HL-60 (cell line): ENCODE measurements at regions not wholly inside any gene's neighbourhood (a gene's known extent, or its start where the extent isn't known, plus 50 kb on each side); places are given as distances from the start of the nearest gene placed in this dataset.

Experiments used
- DNase-seq, 2 experiments: peaks; one replicate each; pipeline ENCODE4 v3.0.0-alpha.2; 2010 to 2020; ENCODE audit warnings: low read depth in 1 of 2, low spot score in 1 of 2
- H3K27ac ChIP-seq: fragments of 250-450 bp; sonication (Bioruptor Pico); replicated peaks from 2 replicates; pipeline ENCODE4 v1.5.1; 2020; ENCODE audit warnings: mild to moderate bottlenecking, moderate library complexity
- H3K27me3 ChIP-seq: fragments of 250-450 bp; sonication (Bioruptor Pico); 2 replicates; pipeline ENCODE4 v1.5.1; 2021; ENCODE audit warnings: mild to moderate bottlenecking, moderate library complexity; ENCODE audit not compliant: insufficient read depth, poor library complexity, severe bottlenecking
- H3K4me3 ChIP-seq: replicated peaks from 2 replicates; pipeline ENCODE4 v1.5.1; 2011; ENCODE audit warnings: mild to moderate bottlenecking, control low read depth, low read length; ENCODE audit not compliant: insufficient read depth
- GABPA ChIP-seq: IDR thresholded peaks from 2 replicates; pipeline ENCODE4 v1.6.1; 2012; ENCODE audit warnings: low read depth
- POLR2AphosphoS5 ChIP-seq: IDR thresholded peaks from 2 replicates; pipeline ENCODE4 v1.6.1; 2012; ENCODE audit warnings: low read depth
- SPI1 ChIP-seq: IDR thresholded peaks from 2 replicates; pipeline ENCODE4 v1.6.1; 2012; ENCODE audit warnings: low read depth, mild to moderate bottlenecking, borderline replicate concordance
- TF ChIP-seq, protein P1 (sequence below): IDR thresholded peaks from 2 replicates; pipeline ENCODE4 v1.6.1; 2012; ENCODE audit warnings: low read depth; ENCODE audit not compliant: insufficient replicate concordance
- TF ChIP-seq, protein P2 (sequence below): IDR thresholded peaks from one replicate; pipeline ENCODE4 v1.5.1; 2011; ENCODE audit warnings: low read length, control low read depth, inconsistent platforms; ENCODE audit not compliant: insufficient read depth

DNA sequence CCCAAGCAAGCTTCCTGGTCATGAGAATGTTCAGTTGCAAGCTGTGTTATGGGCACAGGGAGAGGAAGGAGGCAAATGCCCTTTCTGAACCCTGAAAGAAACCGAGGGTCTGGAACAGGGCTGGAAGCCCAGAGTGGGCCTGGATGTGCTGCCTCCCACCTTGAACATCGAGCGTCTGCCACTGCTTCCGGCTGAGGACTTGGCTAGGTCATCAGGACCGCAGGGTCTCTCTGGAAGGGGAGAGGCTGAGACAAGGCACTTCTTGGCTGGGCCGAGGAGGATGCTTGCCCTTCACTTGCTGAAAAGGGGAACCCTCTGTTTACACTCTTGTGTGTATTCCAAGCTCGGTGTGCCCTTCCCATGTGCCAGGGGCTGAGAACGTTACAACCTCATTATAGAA lies 168.0 kb upstream of the C1orf174 start:
- Histone ChIP-seq H3K27me3 (no peaks in the 10 kb centered on the region), H3K4me3 (no peak overlapping the region), H3K27ac (no peak overlapping the region)
- no peak for DNase-seq
- TF ChIP-seq, protein P1, sequence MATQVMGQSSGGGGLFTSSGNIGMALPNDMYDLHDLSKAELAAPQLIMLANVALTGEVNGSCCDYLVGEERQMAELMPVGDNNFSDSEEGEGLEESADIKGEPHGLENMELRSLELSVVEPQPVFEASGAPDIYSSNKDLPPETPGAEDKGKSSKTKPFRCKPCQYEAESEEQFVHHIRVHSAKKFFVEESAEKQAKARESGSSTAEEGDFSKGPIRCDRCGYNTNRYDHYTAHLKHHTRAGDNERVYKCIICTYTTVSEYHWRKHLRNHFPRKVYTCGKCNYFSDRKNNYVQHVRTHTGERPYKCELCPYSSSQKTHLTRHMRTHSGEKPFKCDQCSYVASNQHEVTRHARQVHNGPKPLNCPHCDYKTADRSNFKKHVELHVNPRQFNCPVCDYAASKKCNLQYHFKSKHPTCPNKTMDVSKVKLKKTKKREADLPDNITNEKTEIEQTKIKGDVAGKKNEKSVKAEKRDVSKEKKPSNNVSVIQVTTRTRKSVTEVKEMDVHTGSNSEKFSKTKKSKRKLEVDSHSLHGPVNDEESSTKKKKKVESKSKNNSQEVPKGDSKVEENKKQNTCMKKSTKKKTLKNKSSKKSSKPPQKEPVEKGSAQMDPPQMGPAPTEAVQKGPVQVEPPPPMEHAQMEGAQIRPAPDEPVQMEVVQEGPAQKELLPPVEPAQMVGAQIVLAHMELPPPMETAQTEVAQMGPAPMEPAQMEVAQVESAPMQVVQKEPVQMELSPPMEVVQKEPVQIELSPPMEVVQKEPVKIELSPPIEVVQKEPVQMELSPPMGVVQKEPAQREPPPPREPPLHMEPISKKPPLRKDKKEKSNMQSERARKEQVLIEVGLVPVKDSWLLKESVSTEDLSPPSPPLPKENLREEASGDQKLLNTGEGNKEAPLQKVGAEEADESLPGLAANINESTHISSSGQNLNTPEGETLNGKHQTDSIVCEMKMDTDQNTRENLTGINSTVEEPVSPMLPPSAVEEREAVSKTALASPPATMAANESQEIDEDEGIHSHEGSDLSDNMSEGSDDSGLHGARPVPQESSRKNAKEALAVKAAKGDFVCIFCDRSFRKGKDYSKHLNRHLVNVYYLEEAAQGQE = no peak
- TF ChIP-seq GABPA = no peak

DNA sequence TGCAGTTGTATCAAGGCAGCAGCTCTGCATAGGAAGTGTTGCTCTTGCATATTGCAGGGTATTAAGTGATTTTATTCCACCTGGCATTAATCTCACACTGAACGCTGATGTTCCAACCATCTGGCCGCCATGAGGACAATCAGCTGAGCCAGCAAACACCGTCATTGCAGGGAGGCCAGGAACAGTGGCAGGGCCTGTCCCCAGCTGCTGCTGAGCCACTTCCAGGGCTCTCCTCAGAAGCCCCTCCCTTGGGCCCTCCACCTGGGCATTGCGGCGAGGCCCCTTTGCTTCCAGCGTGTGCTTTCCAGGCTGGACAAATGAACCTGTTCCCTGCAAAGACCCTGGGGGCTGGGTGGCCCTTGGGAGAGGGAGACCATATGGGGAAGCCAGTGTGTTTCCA lies 171.6 kb upstream of the C1orf174 start:
- no peak for DNase-seq
- H3K4me3 ChIP-seq = no peak overlapping the region
- no peaks in the 10 kb centered on the region for H3K27me3 ChIP-seq
- H3K27ac ChIP-seq = no peak overlapping the region
- TF ChIP-seq SPI1 (no peak), GABPA (no peak), POLR2AphosphoS5 (no peak)
- TF ChIP-seq, protein P1 = no peak
- TF ChIP-seq, protein P2, sequence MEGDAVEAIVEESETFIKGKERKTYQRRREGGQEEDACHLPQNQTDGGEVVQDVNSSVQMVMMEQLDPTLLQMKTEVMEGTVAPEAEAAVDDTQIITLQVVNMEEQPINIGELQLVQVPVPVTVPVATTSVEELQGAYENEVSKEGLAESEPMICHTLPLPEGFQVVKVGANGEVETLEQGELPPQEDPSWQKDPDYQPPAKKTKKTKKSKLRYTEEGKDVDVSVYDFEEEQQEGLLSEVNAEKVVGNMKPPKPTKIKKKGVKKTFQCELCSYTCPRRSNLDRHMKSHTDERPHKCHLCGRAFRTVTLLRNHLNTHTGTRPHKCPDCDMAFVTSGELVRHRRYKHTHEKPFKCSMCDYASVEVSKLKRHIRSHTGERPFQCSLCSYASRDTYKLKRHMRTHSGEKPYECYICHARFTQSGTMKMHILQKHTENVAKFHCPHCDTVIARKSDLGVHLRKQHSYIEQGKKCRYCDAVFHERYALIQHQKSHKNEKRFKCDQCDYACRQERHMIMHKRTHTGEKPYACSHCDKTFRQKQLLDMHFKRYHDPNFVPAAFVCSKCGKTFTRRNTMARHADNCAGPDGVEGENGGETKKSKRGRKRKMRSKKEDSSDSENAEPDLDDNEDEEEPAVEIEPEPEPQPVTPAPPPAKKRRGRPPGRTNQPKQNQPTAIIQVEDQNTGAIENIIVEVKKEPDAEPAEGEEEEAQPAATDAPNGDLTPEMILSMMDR = no peak

DNA sequence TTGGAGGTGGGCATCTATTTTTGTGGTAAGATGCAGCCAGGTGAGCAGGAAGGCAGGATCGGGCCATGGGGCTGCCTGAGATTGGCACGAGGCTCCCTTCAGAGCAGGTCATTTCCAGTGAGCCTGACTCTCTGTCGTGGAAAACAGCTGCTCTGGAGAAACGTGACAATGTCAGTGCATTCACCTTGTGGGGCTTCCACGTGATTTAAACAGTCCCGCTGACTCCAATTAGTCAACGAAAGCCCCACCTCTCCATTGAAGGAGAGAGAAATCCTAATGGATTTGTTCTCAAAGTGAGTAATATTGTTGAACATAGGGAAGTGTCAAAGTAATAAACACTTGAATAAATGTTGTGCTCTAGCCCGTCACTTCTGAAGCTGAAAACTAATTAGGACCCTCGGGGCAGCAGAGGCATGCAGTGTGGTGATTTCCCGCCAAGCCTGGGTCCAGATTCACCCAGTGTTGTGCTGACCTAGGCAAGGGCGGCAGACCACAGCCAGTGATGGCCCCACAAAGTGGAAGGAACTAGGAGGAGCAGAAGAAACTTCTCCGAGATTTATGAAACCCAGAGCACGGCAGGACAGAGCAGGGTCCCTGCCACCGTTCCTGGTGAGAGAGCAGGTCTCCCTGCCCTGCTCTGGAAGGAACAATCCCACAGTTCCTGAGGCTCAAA lies 172.5 kb upstream of the C1orf174 start:
- TF ChIP-seq, protein P1 = no peak
- TF ChIP-seq GABPA (no peak), POLR2AphosphoS5 (no peak), SPI1 (no peak)
- TF ChIP-seq, protein P2 = no peak

More for the DNA sequence above, 172.5 kb upstream of the C1orf174 start:
- H3K27ac ChIP-seq = no peak overlapping the region
- H3K4me3 ChIP-seq = no peak overlapping the region
- DNase-seq = no peak
- no peaks in the 10 kb centered on the region for H3K27me3 ChIP-seq
